ENCODE measurements at regions not wholly inside any gene's neighbourhood (a gene's known extent, or its start where the extent isn't known, plus 50 kb on each side); places are given as distances from the start of the nearest gene placed in this dataset.

- no peak overlapping the region for H3K4me2 ChIP-seq (ENCODE audit: low read length)
- no peaks in the 10 kb centered on the region for H3K79me2 ChIP-seq
- TF ChIP-seq CTCF (IDR thresholded peaks at IDR 0.05) = no peak
- H3K36me3 ChIP-seq (ENCODE audit: control insufficient read depth, insufficient read depth, low read length) = no peaks in the 10 kb centered on the region
- H3K4me1 ChIP-seq = no peaks in the 10 kb centered on the region
- no peaks in the 10 kb centered on the region for H3K9me3 ChIP-seq (ENCODE audit: control insufficient read depth, low read length)
- no peak overlapping the region for H3K27ac ChIP-seq
- H3K27me3 ChIP-seq (ENCODE audit: control insufficient read depth, insufficient read depth, low read length) = no peaks in the 10 kb centered on the region
- no peak overlapping the region for H3K9ac ChIP-seq
- no peak overlapping the region for H3K4me3 ChIP-seq (ENCODE audit: low read depth, low read length)
- H2AFZ ChIP-seq = no peak overlapping the region
Measured at GRCh38 chr12:131487388-131488124, 223.3 kb upstream of the SFSWAP start.

GRCh38 chr12:131489718-131490117 is 221.2 kb upstream of the SFSWAP start:
- Histone ChIP-seq H3K4me2 (ENCODE audit: low read length) (no peak overlapping the region), H3K9ac (no peak overlapping the region), H3K4me3 (ENCODE audit: low read depth, low read length) (no peak overlapping the region), H3K9me3 (ENCODE audit: control insufficient read depth, low read length) (no peaks in the 10 kb centered on the region), H3K27ac (no peak overlapping the region), H3K36me3 (ENCODE audit: control insufficient read depth, insufficient read depth, low read length) (no peaks in the 10 kb centered on the region), H3K4me1 (no peaks in the 10 kb centered on the region), H3K27me3 (ENCODE audit: control insufficient read depth, insufficient read depth, low read length) (no peaks in the 10 kb centered on the region), H2AFZ (no peak overlapping the region), H3K79me2 (no peaks in the 10 kb centered on the region)
- no peak for TF ChIP-seq CTCF (IDR thresholded peaks at IDR 0.05)

- no peaks in the 10 kb centered on the region for H3K79me2 ChIP-seq
- H3K4me1 ChIP-seq = no peaks in the 10 kb centered on the region
- no peaks in the 10 kb centered on the region for H3K27me3 ChIP-seq (ENCODE audit: control insufficient read depth, insufficient read depth, low read length)
- H2AFZ ChIP-seq = no peak overlapping the region
- no peaks in the 10 kb centered on the region for H3K9me3 ChIP-seq (ENCODE audit: control insufficient read depth, low read length)
- no peak for TF ChIP-seq CTCF (IDR thresholded peaks at IDR 0.05)
- no peak overlapping the region for H3K4me3 ChIP-seq (ENCODE audit: low read depth, low read length)
- H3K9ac ChIP-seq = no peak overlapping the region
- no peak overlapping the region for H3K4me2 ChIP-seq (ENCODE audit: low read length)
- no peak overlapping the region for H3K27ac ChIP-seq
- H3K36me3 ChIP-seq (ENCODE audit: control insufficient read depth, insufficient read depth, low read length) = no peaks in the 10 kb centered on the region
Measured at GRCh38 chr12:131491155-131491554, 219.7 kb upstream of the SFSWAP start.

GRCh38 chr12:131491916-131492490 is 218.9 kb upstream of the SFSWAP start:
- no peaks in the 10 kb centered on the region for H3K9me3 ChIP-seq (ENCODE audit: control insufficient read depth, low read length)
- H3K4me1 ChIP-seq = no peaks in the 10 kb centered on the region
- no peak for TF ChIP-seq CTCF (IDR thresholded peaks at IDR 0.05)
- H3K4me3 ChIP-seq (ENCODE audit: low read depth, low read length) = no peak overlapping the region
- no peak overlapping the region for H3K9ac ChIP-seq
- H3K36me3 ChIP-seq (ENCODE audit: control insufficient read depth, insufficient read depth, low read length) = no peaks in the 10 kb centered on the region
- no peak overlapping the region for H3K4me2 ChIP-seq (ENCODE audit: low read length)
- H2AFZ ChIP-seq = no peak overlapping the region
- H3K79me2 ChIP-seq = no peaks in the 10 kb centered on the region
- no peaks in the 10 kb centered on the region for H3K27me3 ChIP-seq (ENCODE audit: control insufficient read depth, insufficient read depth, low read length)
- H3K27ac ChIP-seq = no peak overlapping the region

Data from parathyroid adenoma (tissue), 2 donors.